IMR-90 (cell line): ENCODE measurements at regions not wholly inside any gene's neighbourhood (a gene's known extent, or its start where the extent isn't known, plus 50 kb on each side); places are given as distances from the start of the nearest gene placed in this dataset.

Source experiments
- ATAC-seq: fragments of 200-7000 bp; cut with Tn5 transposase; 2 replicates; pipeline ENCODE4 v1.9.1; 2020; ENCODE audit warnings: low read depth, mild to moderate bottlenecking, moderate library complexity
- BruUV-seq: library from RNA; stranded (reverse); fragments of 400-500 nt; replicated peaks from 2 replicates; lab custom pipeline; 2021; lab: Mats Ljungman, UMichigan
- CTCF ChIA-PET: fragments of 300-600 bp; formaldehyde crosslinking; extraction: SDS; loops from one replicate; lab custom pipeline; 2021; ENCODE audit warnings: antibody characterized with exemption; lab: Yijun Ruan, JAX
- POLR2A ChIA-PET: fragments of 300-600 bp; sonication (Branson Sonifier 250); formaldehyde crosslinking; loops from one replicate; lab custom pipeline; 2022; ENCODE audit warnings: antibody characterized with exemption; ENCODE audit not compliant: unreplicated experiment; lab: Charles Lee
- DNase-seq: peaks from one replicate; pipeline ENCODE4 v3.0.0; 2013
- H2AFZ ChIP-seq: replicated peaks from 2 replicates; pipeline ENCODE3; 2013; ENCODE audit warnings: low read length, mild to moderate bottlenecking; ENCODE audit not compliant: poor library complexity
- H2AK5ac ChIP-seq: 2 replicates; pipeline ENCODE4 v1.6.1; 2013; ENCODE audit warnings: low read depth, low read length, inconsistent platforms
- H2AK9ac ChIP-seq: replicated peaks from 2 replicates; pipeline ENCODE3; 2013; ENCODE audit warnings: mild to moderate bottlenecking, low read depth, low read length, moderate library complexity; ENCODE audit not compliant: poor library complexity
- H2BK120ac ChIP-seq: 2 replicates; pipeline ENCODE4 v1.6.1; 2013; ENCODE audit warnings: low read depth, low read length, inconsistent platforms
- H2BK15ac ChIP-seq: 3 replicates; pipeline ENCODE4 v1.6.1; 2013; ENCODE audit warnings: low read depth, low read length, inconsistent platforms
- H2BK20ac ChIP-seq: 2 replicates; pipeline ENCODE4 v1.6.1; 2013; ENCODE audit warnings: low read depth, mild to moderate bottlenecking, inconsistent platforms, low read length, moderate library complexity
- H2BK5ac ChIP-seq: 2 replicates; pipeline ENCODE4 v1.6.1; 2013; ENCODE audit warnings: mild to moderate bottlenecking, low read depth, low read length, inconsistent platforms; ENCODE audit not compliant: poor library complexity, severe bottlenecking
- H3K14ac ChIP-seq: replicated peaks from 2 replicates; pipeline ENCODE4 v1.6.1; 2013; ENCODE audit warnings: low read depth, low read length, inconsistent platforms
- H3K18ac ChIP-seq: 2 replicates; pipeline ENCODE4 v1.6.1; 2013; ENCODE audit warnings: low read depth, low read length, control low read depth
- H3K23ac ChIP-seq: 2 replicates; pipeline ENCODE4 v1.6.1; 2013; ENCODE audit warnings: low read depth, low read length, inconsistent platforms
- H3K27ac ChIP-seq: 2 replicates; pipeline ENCODE4 v1.5.1; 2013; ENCODE audit warnings: mild to moderate bottlenecking, control low read depth, low read length; ENCODE audit not compliant: insufficient read depth
- H3K27me3 ChIP-seq: 2 replicates; pipeline ENCODE4 v1.6.1; 2013; ENCODE audit warnings: low read length; ENCODE audit not compliant: control insufficient read depth, insufficient read depth
- H3K36me3 ChIP-seq: 2 replicates; pipeline ENCODE4 v1.6.1; 2013; ENCODE audit warnings: low read length, mixed read lengths; ENCODE audit not compliant: control insufficient read depth, insufficient read depth
- H3K4ac ChIP-seq: 2 replicates; pipeline ENCODE4 v1.6.1; 2013; ENCODE audit warnings: low read depth, low read length, inconsistent platforms
- H3K4me1 ChIP-seq: 2 replicates; pipeline ENCODE4 v1.6.1; 2013; ENCODE audit warnings: low read length, mixed read lengths; ENCODE audit not compliant: control insufficient read depth, insufficient read depth
- H3K4me2 ChIP-seq: 2 replicates; pipeline ENCODE4 v1.6.1; 2013; ENCODE audit warnings: low read depth, mild to moderate bottlenecking, control low read depth, low read length, moderate library complexity
- H3K4me3 ChIP-seq: 2 replicates; pipeline ENCODE4 v1.5.1; 2013; ENCODE audit warnings: low read depth, mild to moderate bottlenecking, control low read depth, low read length, moderate library complexity; ENCODE audit not compliant: insufficient read depth
- H3K56ac ChIP-seq: 2 replicates; pipeline ENCODE4 v1.6.1; 2013; ENCODE audit warnings: low read length, inconsistent platforms; ENCODE audit not compliant: insufficient read depth; ENCODE audit errors: extremely low read depth
- H3K79me1 ChIP-seq, 2 experiments: 2 replicates each; pipeline ENCODE4 v1.6.1; 2013; ENCODE audit warnings: low read length in 2 of 2, inconsistent platforms in 1 of 2, low read depth in 1 of 2
- H3K9ac ChIP-seq: 2 replicates; pipeline ENCODE4 v1.6.1; 2013; ENCODE audit warnings: low read depth, low read length, control low read depth
- H3K9me1 ChIP-seq: 2 replicates; pipeline ENCODE4 v1.6.1; 2013; ENCODE audit warnings: low read length, inconsistent platforms; ENCODE audit not compliant: insufficient read depth
- H3K9me3 ChIP-seq: 2 replicates; pipeline ENCODE4 v1.6.1; 2013; ENCODE audit warnings: low read length; ENCODE audit not compliant: control insufficient read depth, insufficient read depth
- H4K20me1 ChIP-seq: 2 replicates; pipeline ENCODE4 v1.6.1; 2013; ENCODE audit warnings: low read length, inconsistent platforms; ENCODE audit not compliant: insufficient read depth
- H4K5ac ChIP-seq: 2 replicates; pipeline ENCODE4 v1.6.1; 2013; ENCODE audit warnings: mild to moderate bottlenecking, low read depth, low read length, control low read depth
- H4K8ac ChIP-seq, 2 experiments: 2 replicates each; pipeline ENCODE4 v1.6.1; 2013; ENCODE audit warnings: low read depth in 2 of 2, low read length in 2 of 2, control low read depth in 1 of 2, inconsistent platforms in 1 of 2
- H4K91ac ChIP-seq: 2 replicates; pipeline ENCODE4 v1.6.1; 2013; ENCODE audit warnings: low read depth, low read length, inconsistent platforms; ENCODE audit not compliant: insufficient read depth
- BHLHE40 ChIP-seq: fragments of 150-350 bp; IDR thresholded peaks from 2 replicates; pipeline ENCODE4 v1.6.1; 2016; ENCODE audit warnings: mild to moderate bottlenecking, low read depth, low read length
- CEBPB ChIP-seq: IDR thresholded peaks from 2 replicates; pipeline ENCODE4 v1.6.1; 2012; ENCODE audit warnings: low read depth, low read length, improper control_type of control experiment
- CHD1 ChIP-seq: IDR thresholded peaks from 2 replicates; pipeline ENCODE4 v1.6.1; 2012; ENCODE audit warnings: low read depth, low read length, improper control_type of control experiment
- ELK1 ChIP-seq: fragments of 150-350 bp; IDR thresholded peaks from 2 replicates; pipeline ENCODE4 v1.6.1; 2016; ENCODE audit warnings: low read depth, mild to moderate bottlenecking, low read length, moderate library complexity, borderline replicate concordance
- FOS ChIP-seq: fragments of 150-350 bp; IDR thresholded peaks from 2 replicates; pipeline ENCODE4 v1.6.1; 2016; ENCODE audit warnings: low read depth, low read length
- MAZ ChIP-seq: IDR thresholded peaks from 2 replicates; pipeline ENCODE4 v1.6.1; 2012; ENCODE audit warnings: low read depth, mild to moderate bottlenecking, low read length, improper control_type of control experiment, moderate library complexity, borderline replicate concordance
- MXI1 ChIP-seq: IDR thresholded peaks from 2 replicates; pipeline ENCODE4 v1.6.1; 2012; ENCODE audit warnings: low read depth, mild to moderate bottlenecking, low read length, moderate library complexity, borderline replicate concordance
- NFE2L2 ChIP-seq: fragments of 150-350 bp; IDR thresholded peaks from 2 replicates; pipeline ENCODE4 v1.6.1; 2016; ENCODE audit warnings: low read depth, mild to moderate bottlenecking, low read length
- RAD21 ChIP-seq: IDR thresholded peaks from 2 replicates; pipeline ENCODE4 v1.6.1; 2012; ENCODE audit warnings: low read length, improper control_type of control experiment
- USF2 ChIP-seq: fragments of 150-350 bp; IDR thresholded peaks from 2 replicates; pipeline ENCODE4 v1.6.1; 2017; ENCODE audit warnings: mild to moderate bottlenecking, antibody characterized with exemption, low read length, low read depth
- WGBS, 2 experiments: methylation state at CpG; one replicate each; pipeline versions ENCODE4 v1.1.5 to v1.1.7; 2013; ENCODE audit warnings: missing lambda C conversion rate in 2 of 2; ENCODE audit not compliant: insufficient read length in 1 of 2; ENCODE audit errors: extremely low coverage in 2 of 2; 5-methylcytosine and 5-hydroxymethylcytosine counted together
- dilution Hi-C: fragments of 300-500 bp; cut with HindIII; formaldehyde crosslinking; loops from one replicate; pipeline ENCODE4 v1.14.3; 2018; ENCODE audit warnings: low sequenced_read_pairs; ENCODE audit not compliant: unreplicated experiment
- in situ Hi-C: fragments of 300-500 bp; cut with MboI; formaldehyde crosslinking; loops from 3 replicates; pipeline ENCODE4 v1.14.3; 2019; ENCODE audit warnings: low sequenced_read_pairs, inconsistent platforms, mixed read lengths
- intact Hi-C: fragments of 100-400 bp; cut with micrococcal nuclease; formaldehyde crosslinking; loops from 2 replicates; pipeline ENCODE4 v1.10.0; 2022

DNA sequence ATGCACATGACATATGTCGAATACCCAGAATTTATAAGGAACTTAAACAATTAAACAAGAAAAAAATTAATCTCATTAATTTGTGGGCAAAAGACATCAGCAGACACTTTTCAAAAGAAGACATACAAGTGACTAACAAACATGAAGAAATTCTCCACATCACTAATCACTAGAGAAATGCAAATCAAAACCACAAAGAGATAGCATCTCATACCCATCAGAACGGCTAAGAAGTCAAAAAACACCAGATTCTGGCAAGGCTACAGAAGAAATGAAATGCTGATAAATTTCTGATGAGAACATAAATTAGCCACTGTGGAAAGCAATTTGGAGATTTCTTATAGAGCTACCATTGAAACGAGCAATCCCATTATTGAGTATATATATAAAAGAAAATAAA, 210.6 kb upstream of the LUZP2 start:
- H3K36me3 ChIP-seq: no peaks in the 10 kb centered on the region
- ChIA-PET CTCF (interaction anchor here (0.5 to 1.5 kb wide), 3 partner anchors 14 to 74 kb away, joined by 3 to 5 read pairs (median 3); no protein-coding TSS in a partner anchor), POLR2A (no interaction called here)
- H3K18ac ChIP-seq: no peak overlapping the region
- TF ChIP-seq MXI1 (no peak), ELK1 (no peak), NFE2L2 (no peak), RAD21 (no peak), FOS (no peak), USF2 (no peak), CEBPB (no peak), BHLHE40 (no peak), CHD1 (no peak), MAZ (no peak)
- no peak overlapping the region for H2AFZ ChIP-seq
- H3K9me3 ChIP-seq: peaks cover 3% of the 10 kb centered on the region; the same call in 1 of the 2 replicates
- no peaks in the 10 kb centered on the region for H4K20me1 ChIP-seq
- H2BK120ac ChIP-seq: no peak overlapping the region
- no peak overlapping the region for H3K9ac ChIP-seq
- H3K79me1 ChIP-seq: no peaks in the 10 kb centered on the region
- no peak overlapping the region for H3K27ac ChIP-seq
- H4K5ac ChIP-seq: no peak overlapping the region
- H4K8ac ChIP-seq: no peak overlapping the region
- DNase-seq (no peak), ATAC-seq (no peak)
- H2AK9ac ChIP-seq: no peak overlapping the region
- H3K56ac ChIP-seq: no peak overlapping the region
- H3K9me1 ChIP-seq: no peaks in the 10 kb centered on the region
- dilution Hi-C loops (no loop called here), in situ Hi-C loops (no loop called here), intact Hi-C loops (no loop called here)
- no CpG with 5 or more reads among the region's 3 CpGs for WGBS, 2 experiments
- no peak overlapping the region for H2BK5ac ChIP-seq
- no peak overlapping the region for H3K4me3 ChIP-seq
- no peak overlapping the region for H2BK15ac ChIP-seq
- H3K4ac ChIP-seq: no peak overlapping the region
- no peak overlapping the region for H3K4me2 ChIP-seq
- H3K14ac ChIP-seq: no peak overlapping the region
- no TSS peak for BruUV-seq
- H3K4me1 ChIP-seq: no peaks in the 10 kb centered on the region
- H2AK5ac ChIP-seq: no peak overlapping the region
- no peak overlapping the region for H2BK20ac ChIP-seq
- no peaks in the 10 kb centered on the region for H3K27me3 ChIP-seq
- no peak overlapping the region for H3K23ac ChIP-seq
- no peak overlapping the region for H4K91ac ChIP-seq
